ENCODE measurements at regions not wholly inside any gene's neighbourhood (a gene's known extent, or its start where the extent isn't known, plus 50 kb on each side); places are given as distances from the start of the nearest gene placed in this dataset.

DNA sequence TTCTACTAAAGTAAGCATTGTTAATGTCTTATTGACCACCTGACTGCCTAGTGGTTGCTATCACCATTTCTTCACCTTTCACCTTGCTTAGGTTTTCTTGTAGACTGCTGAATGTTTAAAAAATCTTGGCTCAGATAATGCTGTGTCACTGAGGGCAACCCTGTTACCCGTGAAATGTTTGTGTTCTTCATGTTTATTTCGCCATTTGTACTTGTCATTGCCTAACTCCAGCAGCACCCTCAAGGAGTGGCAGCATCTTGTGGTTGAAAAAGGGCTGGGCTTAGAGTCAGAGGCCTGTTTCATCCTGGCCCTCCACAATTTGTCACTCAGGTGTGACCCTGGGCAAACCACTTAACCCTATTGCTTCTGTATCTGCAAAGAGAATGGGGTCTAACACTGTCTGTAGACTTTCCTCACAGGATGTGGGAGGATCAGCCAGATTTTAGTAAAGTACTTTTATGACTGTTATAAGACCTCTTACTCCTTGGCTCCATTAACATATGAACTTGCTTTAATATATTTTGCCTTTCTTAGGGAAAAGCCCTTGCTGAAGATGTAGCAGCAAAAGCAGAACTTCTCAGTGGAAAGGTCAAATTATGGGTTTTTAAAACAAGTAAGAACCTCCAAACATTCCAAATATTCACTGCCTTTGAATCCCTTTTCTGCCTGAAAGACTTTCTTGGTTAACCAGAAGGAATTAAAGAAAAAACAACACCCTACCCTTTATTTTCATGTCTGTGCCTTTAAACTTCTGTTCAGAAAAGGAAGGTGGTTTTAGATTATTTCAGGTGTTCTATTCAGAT lies 154.5 kb upstream of the C11orf87 start:
- TF ChIP-seq RFX5 (IDR thresholded peaks at IDR 0.05; ENCODE audit: borderline replicate concordance, low read depth, low read length) (no peak), POLR2A (IDR thresholded peaks at IDR 0.05; ENCODE audit: control extremely low read depth in 1 of 2, low read depth in 2 of 2, low read length in 2 of 2) (no peak), MAX (IDR thresholded peaks at IDR 0.05) (no peak), MAFK (IDR thresholded peaks at IDR 0.05; ENCODE audit: low read depth, low read length) (no peak), SP4 (IDR thresholded peaks at IDR 0.05; ENCODE audit: low read length) (no peak), TCF12 (IDR thresholded peaks at IDR 0.05; ENCODE audit: low read depth, low read length) (no peak), CEBPB (IDR thresholded peaks at IDR 0.05; ENCODE audit: low read depth, low read length) (no peak), CTCF (IDR thresholded peaks at IDR 0.05; ENCODE audit: control extremely low read depth in 1 of 3, insufficient read depth in 1 of 3, low read depth in 1 of 3, low read length in 3 of 3) (no peak)
